HL-60 (cell line): ENCODE measurements at regions not wholly inside any gene's neighbourhood (a gene's known extent, or its start where the extent isn't known, plus 50 kb on each side); places are given as distances from the start of the nearest gene placed in this dataset.

ENCODE experiments used
- GABPA ChIP-seq: IDR thresholded peaks from 2 replicates; pipeline ENCODE4 v1.6.1; 2012; ENCODE audit warnings: low read depth
- POLR2AphosphoS5 ChIP-seq: IDR thresholded peaks from 2 replicates; pipeline ENCODE4 v1.6.1; 2012; ENCODE audit warnings: low read depth
- REST ChIP-seq: IDR thresholded peaks from 2 replicates; pipeline ENCODE4 v1.6.1; 2012; ENCODE audit warnings: low read depth; ENCODE audit not compliant: insufficient replicate concordance
- TF ChIP-seq, protein P1 (sequence below): IDR thresholded peaks from one replicate; pipeline ENCODE4 v1.5.1; 2011; ENCODE audit warnings: low read length, control low read depth, inconsistent platforms; ENCODE audit not compliant: insufficient read depth

GRCh38 chr4:141578451-141578850, 57.9 kb upstream of the IL15 start:
- TF ChIP-seq POLR2AphosphoS5 (no peak), GABPA (no peak), REST (no peak)
- TF ChIP-seq, protein P1, sequence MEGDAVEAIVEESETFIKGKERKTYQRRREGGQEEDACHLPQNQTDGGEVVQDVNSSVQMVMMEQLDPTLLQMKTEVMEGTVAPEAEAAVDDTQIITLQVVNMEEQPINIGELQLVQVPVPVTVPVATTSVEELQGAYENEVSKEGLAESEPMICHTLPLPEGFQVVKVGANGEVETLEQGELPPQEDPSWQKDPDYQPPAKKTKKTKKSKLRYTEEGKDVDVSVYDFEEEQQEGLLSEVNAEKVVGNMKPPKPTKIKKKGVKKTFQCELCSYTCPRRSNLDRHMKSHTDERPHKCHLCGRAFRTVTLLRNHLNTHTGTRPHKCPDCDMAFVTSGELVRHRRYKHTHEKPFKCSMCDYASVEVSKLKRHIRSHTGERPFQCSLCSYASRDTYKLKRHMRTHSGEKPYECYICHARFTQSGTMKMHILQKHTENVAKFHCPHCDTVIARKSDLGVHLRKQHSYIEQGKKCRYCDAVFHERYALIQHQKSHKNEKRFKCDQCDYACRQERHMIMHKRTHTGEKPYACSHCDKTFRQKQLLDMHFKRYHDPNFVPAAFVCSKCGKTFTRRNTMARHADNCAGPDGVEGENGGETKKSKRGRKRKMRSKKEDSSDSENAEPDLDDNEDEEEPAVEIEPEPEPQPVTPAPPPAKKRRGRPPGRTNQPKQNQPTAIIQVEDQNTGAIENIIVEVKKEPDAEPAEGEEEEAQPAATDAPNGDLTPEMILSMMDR = no peak
